NCI-H2196 treated with DMSO at 0.1 percent for 48 hours (cell line): ENCODE measurements at regions not wholly inside any gene's neighbourhood (a gene's known extent, or its start where the extent isn't known, plus 50 kb on each side); places are given as distances from the start of the nearest gene placed in this dataset.

Source experiments
- DNase-seq: peaks from one replicate; lab custom pipeline; 2025; ENCODE audit not compliant: unreplicated experiment; lab: John Stamatoyannopoulos, UW

DNA sequence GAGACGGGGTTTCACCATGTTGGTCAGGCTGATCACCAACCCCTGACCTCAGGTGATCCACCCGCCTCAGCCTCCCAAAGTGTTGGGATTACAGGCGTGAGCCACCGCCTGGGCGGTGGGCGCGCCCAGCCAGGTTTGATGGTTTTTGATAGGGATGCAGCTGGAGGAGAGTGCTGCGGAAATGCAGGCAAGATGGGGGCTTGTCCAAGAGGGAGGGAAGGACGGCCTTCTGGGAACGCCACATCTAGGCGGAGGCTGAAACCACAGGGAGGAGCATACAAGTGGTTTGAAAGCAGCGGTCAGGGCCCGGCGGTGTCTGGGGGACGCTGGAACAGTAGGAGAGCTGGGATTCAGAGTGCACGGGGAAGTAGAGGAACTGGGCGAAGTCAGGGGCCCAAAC, 134.6 kb downstream of the VRK1 start:
- DNase-seq: no peak

DNA sequence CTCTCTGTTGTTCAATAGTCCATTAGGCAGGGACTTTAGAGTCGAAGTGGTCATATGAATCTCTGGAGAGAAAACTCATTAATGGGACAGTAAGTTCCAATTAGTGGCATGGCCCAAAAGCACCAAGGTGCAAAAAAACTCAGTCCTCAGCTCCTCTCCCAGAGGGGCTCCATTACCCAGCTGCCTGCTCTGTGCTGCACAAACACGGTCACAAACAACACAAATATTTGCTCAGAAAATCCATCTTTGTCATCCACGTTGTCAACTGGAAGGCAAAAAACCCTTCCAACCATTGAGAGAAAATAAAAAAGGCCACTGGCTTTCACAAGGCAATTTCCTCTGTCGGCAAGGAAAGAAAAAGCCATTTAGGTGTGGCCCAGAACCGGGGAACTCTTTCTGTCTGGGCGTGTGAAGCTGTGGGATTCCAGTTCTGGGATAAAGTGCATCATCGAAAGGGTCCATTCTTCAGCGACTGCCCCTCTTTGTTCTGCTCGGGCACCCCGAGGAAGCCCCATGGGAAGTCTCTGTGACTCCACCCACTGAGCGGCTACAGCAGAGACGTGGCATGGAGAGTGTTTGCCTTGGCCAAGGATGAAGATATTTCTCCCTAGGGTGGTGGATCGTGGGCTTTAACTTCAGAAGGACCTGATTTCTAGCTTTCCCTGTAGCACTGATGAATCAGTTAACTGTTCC, 137.6 kb downstream of the VRK1 start:
- no peak for DNase-seq

DNA sequence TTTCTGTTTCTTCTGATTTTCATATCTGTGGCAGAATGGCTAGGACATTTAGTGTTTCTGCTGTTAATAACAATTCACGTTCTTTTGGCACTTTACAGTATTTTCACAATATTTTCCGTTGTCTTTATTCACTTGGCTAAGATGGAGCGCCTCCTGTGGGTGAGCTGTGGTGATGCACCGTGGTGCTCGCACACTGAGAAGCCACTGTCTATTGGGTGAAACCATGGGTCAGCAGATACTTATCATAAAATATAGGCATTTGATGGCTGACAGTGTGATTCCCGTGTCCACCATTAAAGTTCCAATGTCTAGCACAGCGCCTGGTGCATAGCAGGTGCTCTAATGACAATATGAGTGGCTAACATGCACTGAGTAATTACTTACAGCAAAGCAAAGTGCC, 141.8 kb downstream of the VRK1 start:
- DNase-seq: no peak

DNA sequence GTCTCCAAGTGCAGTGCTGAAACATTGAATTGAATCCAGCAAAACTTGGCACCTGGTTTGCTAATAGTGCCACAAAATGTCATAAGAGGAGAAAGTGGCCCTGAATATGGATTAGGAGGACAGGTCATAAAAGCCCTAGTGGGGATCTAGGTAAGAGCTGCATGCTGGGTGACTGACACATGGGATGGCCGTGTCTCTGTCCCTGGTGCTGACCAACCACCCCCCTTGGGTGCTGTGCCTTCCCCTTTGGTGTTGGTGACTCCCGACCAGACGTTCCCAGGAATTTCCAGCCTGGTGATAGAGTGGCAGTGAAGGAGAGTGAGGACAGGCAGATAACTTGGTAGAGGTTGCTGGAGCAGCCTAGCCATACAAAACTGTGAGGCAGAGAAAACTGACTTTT, 142.8 kb downstream of the VRK1 start:
- DNase-seq: no peak

DNA sequence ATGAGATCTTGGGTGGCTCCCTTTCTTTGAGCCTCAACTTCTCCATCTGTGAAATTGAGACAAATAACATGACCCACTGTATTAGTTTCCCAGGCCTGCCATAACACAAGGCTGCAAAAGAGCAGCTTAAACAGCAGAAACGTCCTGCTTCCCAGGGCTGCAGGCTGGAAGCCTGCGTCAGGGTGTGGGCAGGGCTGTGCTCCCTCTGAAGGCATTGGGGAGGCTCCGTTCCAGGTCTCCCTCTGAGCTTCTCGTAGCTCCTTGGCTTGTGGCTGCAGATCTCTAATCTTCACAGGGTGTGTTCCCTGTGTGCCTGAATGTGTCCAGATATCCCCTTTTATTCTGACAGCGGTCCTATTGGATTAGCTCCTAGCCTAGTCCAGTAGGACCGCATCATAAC, 147.1 kb downstream of the VRK1 start:
- no peak for DNase-seq

DNA sequence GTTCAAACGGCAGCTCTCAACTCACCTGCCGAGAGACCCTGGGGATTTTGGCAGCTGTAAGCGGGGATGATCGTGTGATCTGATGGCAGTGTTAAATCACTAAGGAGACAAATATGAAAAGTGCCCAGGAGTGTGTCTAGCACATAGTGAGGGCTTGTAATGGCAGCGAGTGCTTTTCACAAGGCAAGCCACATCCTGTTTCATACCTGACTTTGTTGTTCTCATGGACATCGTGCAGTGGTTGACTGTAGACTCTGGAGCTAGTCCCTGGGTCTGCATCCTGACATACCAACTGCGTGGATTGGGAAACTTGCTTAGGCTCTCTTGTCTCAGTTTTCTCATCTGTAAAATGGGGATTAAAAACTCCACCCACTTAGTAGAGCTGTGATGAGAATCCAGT, 148.5 kb downstream of the VRK1 start:
- DNase-seq: no peak

DNA sequence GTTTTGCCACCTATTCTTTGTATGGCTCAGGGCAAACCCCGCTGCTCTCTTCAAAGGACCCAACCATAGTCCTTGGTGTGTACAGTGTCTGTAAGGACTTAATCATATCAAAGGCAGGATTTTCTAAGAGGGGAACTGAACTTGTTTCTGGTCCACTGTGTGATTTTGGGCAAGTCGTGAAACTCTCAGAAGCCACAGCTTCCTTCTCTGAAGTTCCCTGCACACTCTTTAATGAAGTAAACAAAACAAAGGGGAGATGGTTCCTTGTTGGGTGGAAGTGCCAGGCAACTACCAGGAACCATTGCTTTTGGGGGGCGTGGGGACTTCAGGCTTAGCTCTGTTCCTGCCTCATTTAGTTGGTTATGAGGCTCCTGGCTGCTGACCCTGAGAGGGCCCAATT, 152.4 kb downstream of the VRK1 start:
- DNase-seq: no peak

DNA sequence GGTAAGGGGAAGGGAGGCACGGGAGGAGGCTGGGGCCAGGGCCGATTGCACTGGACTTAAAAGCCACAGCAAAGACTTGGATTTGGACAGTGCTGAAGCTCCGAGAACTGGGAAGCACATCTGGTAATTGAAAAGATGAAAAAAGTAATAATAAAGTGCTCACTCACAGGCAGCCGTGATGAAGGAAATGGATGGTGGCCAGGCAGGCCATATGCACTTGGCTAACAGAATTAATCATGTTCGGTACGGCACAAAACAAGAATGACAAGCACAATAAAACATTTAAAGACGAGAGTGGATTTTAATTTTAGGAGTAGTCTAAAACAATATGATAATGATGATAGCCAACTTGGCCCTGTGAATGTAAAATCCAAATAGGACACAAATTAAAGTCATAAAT, 154.3 kb downstream of the VRK1 start:
- no peak for DNase-seq

DNA sequence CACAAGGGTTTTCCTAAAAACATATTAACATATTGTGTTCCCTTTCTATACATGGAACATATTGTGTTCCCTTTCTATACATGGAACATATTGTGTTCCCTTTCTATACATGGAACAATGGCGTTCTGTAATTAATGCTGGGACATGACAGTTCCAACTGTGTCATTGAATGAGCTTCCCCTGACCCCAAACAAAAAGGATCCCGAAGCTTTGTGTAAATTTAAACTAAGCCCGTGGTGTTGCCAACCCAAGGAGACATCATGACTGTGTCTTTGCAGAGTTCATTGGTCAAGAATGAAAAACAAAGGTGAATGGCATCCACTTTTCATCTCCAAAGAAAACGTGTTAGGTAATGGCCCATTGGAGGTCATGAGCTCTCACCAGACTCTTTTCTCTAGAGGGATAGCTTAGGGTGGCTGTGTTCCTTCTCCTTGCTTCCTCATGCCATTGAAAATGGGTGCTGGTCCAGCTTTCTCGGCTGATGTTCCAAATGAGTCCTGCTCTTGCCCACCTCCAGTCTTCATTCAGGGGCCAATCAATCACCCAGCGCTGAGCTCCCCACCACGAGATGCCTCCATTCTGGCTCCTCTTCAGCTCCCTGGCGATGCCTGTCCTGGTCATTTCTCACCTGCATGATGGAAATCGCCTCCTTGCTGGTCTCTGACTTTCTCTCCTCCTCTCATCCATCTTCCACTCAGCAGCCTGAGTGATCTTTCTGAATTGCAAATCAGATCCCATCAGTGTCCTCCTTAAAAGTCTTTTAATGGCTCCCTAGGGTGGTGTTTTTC, 156.1 kb downstream of the VRK1 start:
- DNase-seq: no peak

DNA sequence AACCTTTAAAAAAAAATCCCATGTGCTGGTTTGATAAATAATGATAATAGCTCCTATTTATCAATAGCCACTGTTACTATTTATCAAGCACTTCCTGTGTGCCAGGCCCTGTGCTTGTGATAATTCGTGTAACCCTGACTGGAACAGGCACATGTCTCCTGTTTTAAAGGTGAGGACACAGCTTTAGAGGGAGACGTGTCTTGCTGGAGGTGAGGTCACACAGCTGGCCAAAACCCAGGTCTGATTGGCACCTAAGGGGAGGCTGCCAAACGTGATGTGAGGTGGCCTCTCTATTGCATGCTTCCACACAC, 156.6 kb downstream of the VRK1 start:
- no peak for DNase-seq

DNA sequence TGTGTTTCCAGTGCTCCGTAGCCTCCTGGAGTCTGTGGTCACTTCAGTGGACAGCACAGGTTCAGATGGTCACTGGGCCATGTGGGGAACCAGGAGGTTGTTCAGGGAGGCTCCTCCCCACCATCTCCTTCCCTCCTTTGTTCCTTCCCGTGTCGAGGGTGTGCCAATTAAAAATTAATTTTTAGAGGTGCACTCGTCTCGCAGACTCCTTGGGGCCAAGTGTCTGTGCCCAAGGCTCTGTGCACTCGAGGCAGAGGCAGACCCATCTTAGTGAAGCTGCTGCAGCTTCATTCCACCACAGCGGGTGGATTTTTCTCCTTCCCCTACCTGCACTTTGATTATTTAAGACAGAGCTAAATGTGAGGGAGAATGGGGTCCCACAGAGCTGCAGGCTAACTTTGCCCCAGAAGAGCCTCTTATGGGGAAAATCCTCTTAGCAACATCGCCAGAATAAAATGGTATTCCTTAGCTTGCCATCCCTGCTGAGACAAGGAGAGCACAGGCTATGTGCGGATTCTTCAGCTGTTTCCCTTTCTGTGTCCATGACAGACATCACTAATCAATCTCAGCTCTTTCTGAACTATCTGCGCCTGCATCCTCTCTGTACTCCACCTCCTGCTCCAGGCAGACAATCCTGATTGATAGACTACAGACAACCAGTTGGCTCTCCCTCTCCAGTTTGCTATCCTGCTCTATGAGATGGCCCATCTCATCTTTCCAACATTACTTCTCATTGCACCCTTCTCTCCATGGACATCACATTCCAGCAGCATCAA, 159.5 kb downstream of the VRK1 start:
- no peak for DNase-seq

DNA sequence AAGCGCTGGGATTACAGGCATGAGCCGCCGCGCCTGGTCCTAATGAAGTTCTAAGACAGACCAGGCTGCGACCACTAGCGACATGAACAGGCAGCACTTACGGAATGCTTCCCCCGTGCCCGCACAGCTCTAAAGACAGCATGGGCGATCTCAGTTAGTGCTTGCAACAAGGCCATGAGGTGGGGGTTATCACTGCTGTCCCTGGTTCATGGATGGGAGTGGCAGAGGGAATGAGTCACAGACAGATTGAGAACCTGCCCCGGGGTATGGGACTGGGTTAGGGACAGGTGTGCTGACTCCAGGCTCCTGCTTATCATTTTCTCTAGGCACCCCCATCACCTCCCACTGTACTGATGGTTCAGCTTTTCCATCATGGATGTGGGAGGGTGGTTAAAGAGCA, 160.9 kb downstream of the VRK1 start:
- DNase-seq: no peak

DNA sequence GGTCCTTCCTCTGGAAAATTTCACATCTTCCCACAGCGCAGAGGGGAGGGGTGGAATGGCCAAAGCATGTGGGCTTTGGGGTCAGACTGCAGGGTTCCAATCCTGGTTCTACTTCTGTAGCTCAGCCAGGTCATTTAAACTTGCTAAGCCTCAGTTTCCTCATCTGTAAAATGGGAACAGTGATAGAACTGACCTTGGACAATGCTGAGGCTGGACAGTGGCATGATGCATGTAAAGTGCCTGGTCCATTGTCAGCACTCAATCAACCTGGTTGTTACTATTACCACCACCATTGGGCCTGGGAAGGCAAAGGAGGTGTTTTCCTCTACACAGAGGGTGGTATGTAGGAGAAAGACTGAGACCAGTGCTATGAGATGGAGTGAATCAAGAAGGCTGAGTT, 162.8 kb downstream of the VRK1 start:
- no peak for DNase-seq

DNA sequence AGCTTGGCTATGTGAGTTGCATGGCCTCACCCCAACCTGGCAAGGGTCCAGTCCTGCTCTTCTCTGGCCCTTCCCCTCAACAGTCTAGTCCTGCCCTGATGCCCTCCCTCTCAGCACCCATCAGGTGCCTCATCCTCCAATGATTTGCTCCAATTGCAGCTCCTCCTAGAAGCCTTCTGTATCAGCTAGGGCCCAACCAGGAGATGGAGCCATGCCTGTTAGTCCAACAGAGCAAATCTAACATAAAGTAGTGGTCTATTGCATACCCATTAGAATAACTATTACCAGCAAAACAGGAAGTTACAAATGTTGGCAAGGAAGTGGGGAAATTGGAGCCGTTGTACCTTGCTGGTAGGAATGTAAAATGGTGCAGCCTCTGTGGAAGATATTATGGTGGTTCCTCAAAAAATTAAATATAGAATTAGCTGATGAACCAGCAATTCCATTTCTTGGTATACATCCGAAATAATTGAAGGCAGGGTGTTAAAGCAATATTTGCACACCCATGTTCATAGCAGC, 163.5 kb downstream of the VRK1 start:
- DNase-seq: no peak

DNA sequence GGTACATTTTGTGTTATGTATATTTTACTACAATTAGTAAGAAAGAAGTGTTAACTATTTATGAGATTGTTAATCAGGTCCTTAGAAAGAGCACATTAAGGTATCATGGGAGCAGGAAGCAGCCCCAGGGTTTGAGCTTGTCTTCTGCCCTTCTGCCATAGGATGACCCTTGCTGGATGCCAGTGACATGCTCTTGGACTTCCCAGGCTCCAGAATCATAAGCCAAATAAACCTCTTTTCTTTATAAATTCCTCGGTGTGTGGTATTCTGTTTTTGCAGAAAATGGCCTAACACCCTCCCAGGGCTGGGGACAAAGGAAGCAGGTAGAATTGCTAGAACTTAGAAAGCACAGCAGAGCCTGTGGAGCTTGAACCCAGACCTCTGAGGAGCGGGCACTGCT, 164.7 kb downstream of the VRK1 start:
- no peak for DNase-seq

DNA sequence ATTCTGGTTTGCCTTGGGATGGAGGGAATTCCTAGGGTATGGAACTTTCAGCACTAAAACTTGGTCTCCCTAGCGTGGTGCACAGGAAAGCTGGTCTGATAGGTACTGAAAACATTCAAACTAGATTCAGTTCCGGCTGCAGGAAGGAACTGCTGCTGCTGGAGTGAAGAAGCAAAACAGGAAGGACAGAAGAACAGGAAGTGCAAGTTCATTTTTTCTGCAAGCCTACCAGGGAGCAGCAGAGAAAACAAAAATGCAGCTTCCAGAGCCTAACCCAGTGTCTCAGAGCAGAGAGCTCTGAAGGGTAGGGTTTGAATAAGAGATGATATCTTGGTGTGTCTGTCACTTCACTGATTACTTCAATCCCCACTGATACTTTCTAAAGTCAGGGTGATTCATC, 165.2 kb downstream of the VRK1 start:
- no peak for DNase-seq

DNA sequence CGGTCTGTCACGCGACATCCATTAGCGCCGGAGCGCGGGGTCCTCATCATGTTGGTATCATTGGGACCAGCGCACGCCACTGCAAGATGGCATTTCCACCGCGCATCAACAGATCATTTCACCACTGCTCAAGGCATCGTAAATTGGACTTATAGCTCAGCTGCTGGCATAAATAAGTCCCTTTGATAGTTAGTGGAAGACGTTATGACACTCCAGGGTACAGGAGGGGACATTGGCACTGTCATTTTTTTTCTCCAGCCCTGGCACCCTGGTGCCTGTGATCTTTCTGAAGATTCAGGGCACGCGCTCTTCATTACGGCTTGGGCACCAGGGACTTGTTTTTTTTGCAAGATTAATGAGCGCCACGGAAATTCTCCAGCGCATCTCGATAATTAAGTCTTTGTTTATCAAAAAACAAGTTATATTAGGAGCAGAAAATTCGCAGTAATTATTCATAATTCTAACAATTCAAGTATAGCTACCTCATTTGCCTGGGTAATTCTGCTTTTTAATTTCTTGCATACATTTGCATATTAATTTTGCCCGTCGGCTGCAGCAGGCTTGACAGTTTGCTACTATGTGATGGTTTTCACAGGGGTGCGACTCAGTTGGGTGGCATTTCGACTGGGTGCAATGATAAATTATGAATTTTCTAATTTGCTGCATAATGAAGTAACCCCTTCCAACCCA, 167.7 kb downstream of the VRK1 start:
- DNase-seq: no peak

DNA sequence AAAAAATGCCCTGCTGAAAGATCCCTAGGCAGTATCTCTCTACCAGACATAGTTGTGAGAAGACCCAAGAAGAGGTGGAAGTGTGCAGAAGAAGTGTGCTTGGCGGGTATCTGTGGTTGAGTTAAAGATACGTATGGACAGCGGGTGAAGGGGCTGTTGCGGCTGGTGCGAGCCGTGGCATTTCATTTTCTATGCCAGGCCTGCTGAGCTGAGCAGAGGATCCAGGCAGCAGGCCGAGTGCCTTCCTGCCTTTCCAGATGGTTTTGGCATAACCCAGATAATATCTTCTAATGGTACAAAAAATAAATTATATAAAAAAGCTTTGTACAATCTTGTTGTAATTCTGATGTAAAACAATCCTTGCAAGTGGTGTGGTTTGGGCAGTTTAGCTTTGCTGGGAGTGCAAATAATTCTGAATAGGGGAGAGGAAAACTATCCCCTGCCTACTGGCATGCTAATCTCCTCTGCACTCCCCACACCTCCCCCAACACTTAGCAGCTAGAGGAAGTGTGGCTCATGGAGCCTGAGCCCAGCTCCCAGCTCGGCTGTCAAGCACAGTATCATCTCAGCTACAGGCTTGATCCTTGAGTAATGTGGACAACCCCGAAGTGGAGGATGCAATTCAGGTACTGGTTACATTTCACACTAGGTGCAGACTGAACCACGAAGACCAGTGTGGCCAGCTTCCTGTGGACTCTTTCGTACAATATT, 168.9 kb downstream of the VRK1 start:
- no peak for DNase-seq

DNA sequence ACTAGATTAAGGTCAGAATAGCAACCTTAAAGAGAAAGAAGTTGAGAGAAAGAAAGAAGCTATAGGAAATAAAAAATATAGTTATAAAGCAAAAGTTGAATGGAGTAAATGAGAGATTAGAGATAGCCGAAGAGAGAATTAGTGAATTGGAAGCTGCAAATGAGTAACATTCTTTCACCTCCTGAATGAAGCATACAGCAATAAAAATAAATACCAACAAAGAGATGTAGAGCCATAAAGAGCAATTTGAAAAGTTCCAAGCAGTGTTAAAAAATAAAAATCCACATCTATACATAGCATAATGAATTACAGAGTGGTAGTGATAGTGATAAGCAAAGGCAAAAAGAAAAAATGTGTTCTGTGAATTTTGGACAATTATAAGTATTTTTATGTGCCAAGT, 177.9 kb downstream of the VRK1 start:
- DNase-seq: no peak

DNA sequence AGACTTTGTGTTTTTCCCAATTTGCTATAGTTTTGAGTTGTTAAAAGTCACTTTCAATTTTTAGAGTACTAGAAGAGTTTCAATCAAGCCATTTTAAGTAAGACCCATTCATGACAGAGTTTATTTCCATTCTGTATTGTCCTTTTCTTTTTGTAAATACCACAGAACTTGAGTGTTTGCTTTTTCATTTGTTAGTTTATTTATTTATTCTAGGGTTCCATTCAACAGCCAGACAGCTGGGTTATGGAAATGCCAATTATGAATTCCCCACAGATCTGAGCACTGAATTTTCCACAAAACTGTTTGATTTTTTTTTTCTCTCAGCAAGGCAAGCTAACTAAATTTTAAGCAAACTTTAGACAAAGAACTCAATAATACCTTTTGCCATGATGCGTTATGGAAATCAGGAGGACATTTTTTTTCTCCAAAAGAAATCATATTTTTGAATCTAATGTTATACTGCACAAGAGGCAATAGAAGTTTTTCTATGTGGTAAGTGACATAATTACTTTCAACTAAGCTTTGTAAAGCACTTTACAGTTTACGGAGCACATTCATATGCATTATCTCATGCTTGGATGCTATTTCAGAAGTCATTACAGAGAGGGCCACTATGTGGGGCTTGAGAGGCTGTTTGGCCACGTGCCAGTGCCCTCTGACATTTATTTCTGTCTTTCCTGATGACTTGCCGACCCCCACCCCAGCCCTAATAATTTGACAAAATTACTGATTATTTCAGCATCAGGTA, 181.5 kb downstream of the VRK1 start:
- DNase-seq: no peak
